ENCODE measurements at regions not wholly inside any gene's neighbourhood (a gene's known extent, or its start where the extent isn't known, plus 50 kb on each side); places are given as distances from the start of the nearest gene placed in this dataset.
A peak's percentile ranks its signal among the peaks of the same experiment; 100 is the strongest.

GRCh38 chr6:12401200-12401599 lies 111.0 kb downstream of the EDN1 start:
- Histone ChIP-seq H3F3A (ENCODE audit: low read depth) (no peaks in the 10 kb centered on the region), H3K4me1 (peaks cover 11% of the 10 kb centered on the region), H3K9me3 (ENCODE audit: low read depth) (no peaks in the 10 kb centered on the region), H4K20me1 (ENCODE audit: low read depth) (no peaks in the 10 kb centered on the region), H3K27me3 (no peaks in the 10 kb centered on the region), H3K9ac (no peak overlapping the region), H3K4me2 (no peak overlapping the region), H2AFZ (replicated peaks) (no peak overlapping the region), H3K36me3 (no peaks in the 10 kb centered on the region), H3K4me3 (no peak overlapping the region), H3K27ac (no peak overlapping the region), H3K79me2 (ENCODE audit: low read depth) (no peaks in the 10 kb centered on the region)
- no peak overlapping the region for H3K27ac Mint-ChIP-seq
- H3K36me3 Mint-ChIP-seq = no peaks in the 10 kb centered on the region
- peaks cover 9% of the 10 kb centered on the region for H3K4me1 Mint-ChIP-seq
- no peak for TF ChIP-seq EZH2 (IDR thresholded peaks at IDR 0.05)
- no peak for TF ChIP-seq EZH2phosphoT487 (IDR thresholded peaks at IDR 0.05)
- TF ChIP-seq CTCF (IDR thresholded peaks at IDR 0.05) = no peak
- no peaks in the 10 kb centered on the region for H3K27me3 Mint-ChIP-seq (ENCODE audit: insufficient read depth, low read depth)
- no peak overlapping the region for H3K4me3 Mint-ChIP-seq
- no peak for DNase-seq (ENCODE audit: low spot score)
- H3K9me3 Mint-ChIP-seq = no peaks in the 10 kb centered on the region

- Histone ChIP-seq H3K36me3 (no peaks in the 10 kb centered on the region), H3K9ac (no peak overlapping the region), H4K20me1 (ENCODE audit: low read depth) (no peaks in the 10 kb centered on the region), H3K4me1 (peaks cover 11% of the 10 kb centered on the region), H3K27ac (no peak overlapping the region), H3K79me2 (ENCODE audit: low read depth) (no peaks in the 10 kb centered on the region), H3K4me3 (no peak overlapping the region), H3K4me2 (no peak overlapping the region), H3F3A (ENCODE audit: low read depth) (no peaks in the 10 kb centered on the region), H3K9me3 (ENCODE audit: low read depth) (no peaks in the 10 kb centered on the region), H2AFZ (replicated peaks) (peak overlapping the region; percentile 26), H3K27me3 (no peaks in the 10 kb centered on the region)
- H3K9me3 Mint-ChIP-seq = no peaks in the 10 kb centered on the region
- peaks cover 2% of the 10 kb centered on the region for H3K27me3 Mint-ChIP-seq (ENCODE audit: insufficient read depth, low read depth)
- no peak overlapping the region for H3K4me3 Mint-ChIP-seq
- peaks cover 9% of the 10 kb centered on the region for H3K4me1 Mint-ChIP-seq
- TF ChIP-seq CTCF (IDR thresholded peaks at IDR 0.05) (no peak), EZH2phosphoT487 (IDR thresholded peaks at IDR 0.05) (no peak), EZH2 (IDR thresholded peaks at IDR 0.05) (no peak)
- no peaks in the 10 kb centered on the region for H3K36me3 Mint-ChIP-seq
- no peak for DNase-seq (ENCODE audit: low spot score)
- H3K27ac Mint-ChIP-seq = no peak overlapping the region
Measured at GRCh38 chr6:12403201-12403826, 113.2 kb downstream of the EDN1 start.

- peak overlapping the region; percentile 26 for H2AFZ ChIP-seq (replicated peaks)
- no peak overlapping the region for H3K27ac Mint-ChIP-seq
Measured at GRCh38 chr6:12403947-12404647, 113.9 kb downstream of the EDN1 start.

More at GRCh38 chr6:12403947-12404647, 113.9 kb downstream of the EDN1 start:
- Mint-ChIP-seq H3K4me1 (peaks cover 14% of the 10 kb centered on the region), H3K27me3 (ENCODE audit: insufficient read depth, low read depth) (peaks cover 2% of the 10 kb centered on the region), H3K36me3 (no peaks in the 10 kb centered on the region), H3K4me3 (no peak overlapping the region), H3K9me3 (no peaks in the 10 kb centered on the region)
- Histone ChIP-seq H3K4me1 (peaks cover 11% of the 10 kb centered on the region), H3K36me3 (no peaks in the 10 kb centered on the region), H3K4me3 (no peak overlapping the region), H3K9ac (no peak overlapping the region), H3K4me2 (no peak overlapping the region), H4K20me1 (ENCODE audit: low read depth) (no peaks in the 10 kb centered on the region), H3K9me3 (ENCODE audit: low read depth) (no peaks in the 10 kb centered on the region), H3K27ac (no peak overlapping the region), H3F3A (ENCODE audit: low read depth) (no peaks in the 10 kb centered on the region), H3K27me3 (no peaks in the 10 kb centered on the region), H3K79me2 (ENCODE audit: low read depth) (no peaks in the 10 kb centered on the region)
- no peak for DNase-seq (ENCODE audit: low spot score)
- TF ChIP-seq CTCF (IDR thresholded peaks at IDR 0.05) (no peak), EZH2 (IDR thresholded peaks at IDR 0.05) (no peak), EZH2phosphoT487 (IDR thresholded peaks at IDR 0.05) (no peak)
